H9 (cell line): ENCODE measurements at regions not wholly inside any gene's neighbourhood (a gene's known extent, or its start where the extent isn't known, plus 50 kb on each side); places are given as distances from the start of the nearest gene placed in this dataset.

Experiments used
- DNase-seq: peaks from one replicate; pipeline ENCODE4 v3.0.0-alpha.2; 2017
- H2AFZ ChIP-seq: one replicate; pipeline ENCODE4 v1.6.1; 2013; ENCODE audit warnings: mild to moderate bottlenecking, low read length, control low read depth, moderate library complexity
- H2AK5ac ChIP-seq: 2 replicates; pipeline ENCODE4 v1.6.1; 2013; ENCODE audit warnings: low read length, control low read depth, mixed read lengths; ENCODE audit not compliant: insufficient read length
- H2BK120ac ChIP-seq: one replicate; pipeline ENCODE4 v1.6.1; 2013; ENCODE audit warnings: low read depth, mild to moderate bottlenecking, low read length, control low read depth, inconsistent platforms; ENCODE audit not compliant: poor library complexity, severe bottlenecking
- H2BK12ac ChIP-seq: 2 replicates; pipeline ENCODE4 v1.6.1; 2013; ENCODE audit warnings: low read length, control low read depth, mixed read lengths, low read depth; ENCODE audit not compliant: insufficient read length
- H2BK15ac ChIP-seq: 2 replicates; pipeline ENCODE4 v1.6.1; 2013; ENCODE audit warnings: low read depth, low read length, control low read depth
- H2BK20ac ChIP-seq: one replicate; pipeline ENCODE4 v1.6.1; 2013; ENCODE audit warnings: low read depth, mild to moderate bottlenecking, low read length, control low read depth, inconsistent platforms; ENCODE audit not compliant: poor library complexity, severe bottlenecking
- H2BK5ac ChIP-seq: 2 replicates; pipeline ENCODE4 v1.6.1; 2013; ENCODE audit warnings: low read length, control low read depth, mixed read lengths; ENCODE audit not compliant: insufficient read length
- H3K14ac ChIP-seq: 2 replicates; pipeline ENCODE4 v1.6.1; 2013; ENCODE audit warnings: low read length, control low read depth; ENCODE audit not compliant: insufficient read depth
- H3K18ac ChIP-seq: 2 replicates; pipeline ENCODE4 v1.6.1; 2013; ENCODE audit warnings: low read depth, mild to moderate bottlenecking, mixed read lengths, low read length, control low read depth; ENCODE audit not compliant: insufficient read length
- H3K23ac ChIP-seq: 2 replicates; pipeline ENCODE4 v1.6.1; 2013; ENCODE audit warnings: low read length, control low read depth, mixed read lengths, low read depth; ENCODE audit not compliant: insufficient read length
- H3K23me2 ChIP-seq: 2 replicates; pipeline ENCODE4 v1.6.1; 2013; ENCODE audit warnings: low read depth, mild to moderate bottlenecking, mixed read lengths, low read length, control low read depth; ENCODE audit not compliant: insufficient read length, poor library complexity, severe bottlenecking
- H3K27ac ChIP-seq: 2 replicates; pipeline ENCODE4 v1.5.1; 2013; ENCODE audit warnings: low read length, control low read depth, mixed read lengths, low read depth; ENCODE audit not compliant: insufficient read length
- H3K27me3 ChIP-seq: 2 replicates; pipeline ENCODE4 v1.6.1; 2013; ENCODE audit warnings: low read length, control low read depth, inconsistent platforms; ENCODE audit not compliant: insufficient read depth
- H3K4ac ChIP-seq: 2 replicates; pipeline ENCODE4 v1.6.1; 2013; ENCODE audit warnings: low read depth, mild to moderate bottlenecking, control low read depth, inconsistent platforms, low read length, moderate library complexity
- H3K4me1 ChIP-seq: 2 replicates; pipeline ENCODE4 v1.6.1; 2013; ENCODE audit warnings: low read length, control low read depth, inconsistent platforms; ENCODE audit not compliant: insufficient read depth
- H3K4me2 ChIP-seq: 2 replicates; pipeline ENCODE4 v1.6.1; 2013; ENCODE audit warnings: low read length, control low read depth, mixed read lengths; ENCODE audit not compliant: insufficient read length, insufficient read depth
- H3K56ac ChIP-seq: 2 replicates; pipeline ENCODE4 v1.6.1; 2013; ENCODE audit warnings: low read depth, mild to moderate bottlenecking, mixed read lengths, low read length, control low read depth; ENCODE audit not compliant: insufficient read length
- H3K79me1 ChIP-seq: 2 replicates; pipeline ENCODE4 v1.6.1; 2013; ENCODE audit warnings: low read depth, mild to moderate bottlenecking, moderate library complexity, low read length, control low read depth, inconsistent platforms; ENCODE audit not compliant: insufficient read depth, poor library complexity, severe bottlenecking
- H3K79me2 ChIP-seq: 2 replicates; pipeline ENCODE4 v1.6.1; 2013; ENCODE audit warnings: low read length, control low read depth, inconsistent platforms; ENCODE audit not compliant: insufficient read depth
- H3K9ac ChIP-seq: 2 replicates; pipeline ENCODE4 v1.6.1; 2013; ENCODE audit warnings: low read length, control low read depth, mixed read lengths; ENCODE audit not compliant: insufficient read length; ENCODE audit errors: extremely low read depth
- H3K9me3 ChIP-seq: one replicate; pipeline ENCODE4 v1.6.1; 2013; ENCODE audit warnings: low read depth, low read length, inconsistent platforms; ENCODE audit not compliant: control insufficient read depth
- H3T11ph ChIP-seq: one replicate; pipeline ENCODE4 v1.6.1; 2013; ENCODE audit warnings: mild to moderate bottlenecking, low read length, control low read depth, inconsistent platforms
- H4K20me1 ChIP-seq: one replicate; pipeline ENCODE4 v1.6.1; 2013; ENCODE audit not compliant: control insufficient read depth, insufficient read length, insufficient read depth
- H4K5ac ChIP-seq: 2 replicates; pipeline ENCODE4 v1.6.1; 2013; ENCODE audit warnings: low read depth, mild to moderate bottlenecking, mixed read lengths, low read length, control low read depth; ENCODE audit not compliant: insufficient read length
- H4K8ac ChIP-seq: replicated peaks from 2 replicates; pipeline ENCODE4 v1.6.1; 2013; ENCODE audit warnings: low read length, control low read depth, mixed read lengths, low read depth; ENCODE audit not compliant: insufficient read length
- H4K91ac ChIP-seq: 2 replicates; pipeline ENCODE4 v1.6.1; 2013; ENCODE audit warnings: low read depth, mild to moderate bottlenecking, moderate library complexity, mixed read lengths, low read length, control low read depth; ENCODE audit not compliant: insufficient read length
- H3K27ac Mint-ChIP-seq, 3 experiments: 2 replicates in 2 of 3; 3 replicates in 1 of 3; pipeline ENCODE4 v1.8.0; 2020 to 2021; ENCODE audit warnings: mixed read lengths in 3 of 3, mild to moderate bottlenecking in 1 of 3, moderate library complexity in 1 of 3
- H3K27me3 Mint-ChIP-seq: 2 replicates; pipeline ENCODE4 v1.8.0; 2021; ENCODE audit warnings: low read depth, mild to moderate bottlenecking, moderate library complexity, mixed read lengths
- H3K36me3 Mint-ChIP-seq, 3 experiments: 2 replicates in 2 of 3; 3 replicates in 1 of 3; pipeline ENCODE4 v1.8.0; 2020 to 2021; ENCODE audit warnings: low read depth in 3 of 3, mixed read lengths in 3 of 3; ENCODE audit not compliant: insufficient read depth in 1 of 3
- H3K4me1 Mint-ChIP-seq, 2 experiments: 2 replicates each; pipeline ENCODE4 v1.8.0; 2020; ENCODE audit warnings: mixed read lengths in 2 of 2
- H3K4me3 Mint-ChIP-seq, 2 experiments: 2 replicates in 1 of 2; 3 replicates in 1 of 2; pipeline ENCODE4 v1.8.0; 2020 to 2021; ENCODE audit warnings: mild to moderate bottlenecking in 2 of 2, mixed read lengths in 2 of 2, moderate library complexity in 1 of 2
- H3K9me3 Mint-ChIP-seq, 2 experiments: 2 replicates in 1 of 2; 3 replicates in 1 of 2; pipeline ENCODE4 v1.8.0; 2020; ENCODE audit warnings: mild to moderate bottlenecking in 2 of 2, mixed read lengths in 2 of 2, moderate library complexity in 1 of 2
- WGBS: extraction: QIAGEN DNeasy Blood & Tissue Kit; methylation state at CpG from one replicate; pipeline ENCODE4 v1.1.7; 2013; ENCODE audit warnings: missing lambda C conversion rate, low lambda C conversion rate, mixed read lengths; ENCODE audit not compliant: insufficient read length; ENCODE audit errors: extremely low coverage; 5-methylcytosine and 5-hydroxymethylcytosine counted together
- TF ChIP-seq, protein P1 (sequence below): fragments of 200-600 bp; sonication (generic); conservative IDR thresholded peaks from 3 replicates; pipeline ENCODE4 v1.8.0; 2021; ENCODE audit warnings: antibody characterized with exemption, mild to moderate bottlenecking

DNA sequence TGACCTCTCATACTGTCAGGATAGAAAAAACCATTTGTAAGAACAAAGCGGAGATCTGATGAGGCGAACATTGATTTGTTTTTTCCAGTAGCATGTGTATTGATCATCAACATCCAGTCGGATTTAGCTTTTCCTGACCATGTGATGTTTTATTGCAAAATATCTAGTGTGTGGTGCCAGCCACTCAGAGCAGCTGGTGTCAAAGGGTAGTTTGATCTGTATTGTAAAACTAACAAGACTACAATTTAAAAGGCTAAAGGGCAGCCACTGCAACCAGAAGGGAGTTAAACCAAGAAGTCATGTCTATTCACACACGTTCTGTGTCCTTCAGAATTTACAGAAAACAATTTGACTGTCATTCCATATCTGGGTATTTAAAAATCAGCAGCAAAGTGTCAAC is 719.0 kb upstream of the FRG1 start:
- no peak overlapping the region for H2BK5ac ChIP-seq
- Mint-ChIP-seq H3K9me3 (peaks cover 0 to 6% of the 10 kb centered on the region in 2 experiments; a peak in 1 of 5 replicates), H3K4me1 (peaks cover 0 to under 1% of the 10 kb centered on the region in 2 experiments; a peak in 1 of 4 replicates), H3K27me3 (no peaks in the 10 kb centered on the region), H3K27ac (no peak overlapping the region), H3K4me3 (no peak overlapping the region), H3K36me3 (no peaks in the 10 kb centered on the region)
- no peaks in the 10 kb centered on the region for H3K27me3 ChIP-seq
- no peak overlapping the region for H3T11ph ChIP-seq
- no peak overlapping the region for H3K23ac ChIP-seq
- WGBS, result no CpG with 5 or more reads among the region's 4 CpGs
- H3K4me2 ChIP-seq, result no peak overlapping the region
- no peak overlapping the region for H3K56ac ChIP-seq
- no peak overlapping the region for H2BK12ac ChIP-seq
- H3K4me1 ChIP-seq, result no peaks in the 10 kb centered on the region
- no peak overlapping the region for H3K9ac ChIP-seq
- no peak overlapping the region for H4K8ac ChIP-seq
- no peak overlapping the region for H2BK15ac ChIP-seq
- no peak overlapping the region for H3K14ac ChIP-seq
- H3K79me1 ChIP-seq, result no peaks in the 10 kb centered on the region
- no peak overlapping the region for H3K27ac ChIP-seq
- H2AK5ac ChIP-seq, result no peak overlapping the region
- H2BK20ac ChIP-seq, result no peak overlapping the region
- H2BK120ac ChIP-seq, result no peak overlapping the region
- H3K79me2 ChIP-seq, result no peaks in the 10 kb centered on the region
- no peak overlapping the region for H4K91ac ChIP-seq
- DNase-seq, result no peak
- H3K18ac ChIP-seq, result no peak overlapping the region
- H4K5ac ChIP-seq, result no peak overlapping the region
- H4K20me1 ChIP-seq, result no peaks in the 10 kb centered on the region
- TF ChIP-seq, protein P1, sequence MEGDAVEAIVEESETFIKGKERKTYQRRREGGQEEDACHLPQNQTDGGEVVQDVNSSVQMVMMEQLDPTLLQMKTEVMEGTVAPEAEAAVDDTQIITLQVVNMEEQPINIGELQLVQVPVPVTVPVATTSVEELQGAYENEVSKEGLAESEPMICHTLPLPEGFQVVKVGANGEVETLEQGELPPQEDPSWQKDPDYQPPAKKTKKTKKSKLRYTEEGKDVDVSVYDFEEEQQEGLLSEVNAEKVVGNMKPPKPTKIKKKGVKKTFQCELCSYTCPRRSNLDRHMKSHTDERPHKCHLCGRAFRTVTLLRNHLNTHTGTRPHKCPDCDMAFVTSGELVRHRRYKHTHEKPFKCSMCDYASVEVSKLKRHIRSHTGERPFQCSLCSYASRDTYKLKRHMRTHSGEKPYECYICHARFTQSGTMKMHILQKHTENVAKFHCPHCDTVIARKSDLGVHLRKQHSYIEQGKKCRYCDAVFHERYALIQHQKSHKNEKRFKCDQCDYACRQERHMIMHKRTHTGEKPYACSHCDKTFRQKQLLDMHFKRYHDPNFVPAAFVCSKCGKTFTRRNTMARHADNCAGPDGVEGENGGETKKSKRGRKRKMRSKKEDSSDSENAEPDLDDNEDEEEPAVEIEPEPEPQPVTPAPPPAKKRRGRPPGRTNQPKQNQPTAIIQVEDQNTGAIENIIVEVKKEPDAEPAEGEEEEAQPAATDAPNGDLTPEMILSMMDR, result no peak
- H3K9me3 ChIP-seq, result no peaks in the 10 kb centered on the region
- H2AFZ ChIP-seq, result no peak overlapping the region
- no peak overlapping the region for H3K4ac ChIP-seq
- no peaks in the 10 kb centered on the region for H3K23me2 ChIP-seq
